SK-N-SH (cell line): ENCODE measurements at regions not wholly inside any gene's neighbourhood (a gene's known extent, or its start where the extent isn't known, plus 50 kb on each side); places are given as distances from the start of the nearest gene placed in this dataset.

Experiments
- CTCF ChIA-PET: fragments of 300-600, 350-600 bp; formaldehyde crosslinking; extraction: SDS; loops from one replicate; lab custom pipeline; 2021; lab: Yijun Ruan, JAX
- POLR2A ChIA-PET: fragments of 350-600 bp; sonication (Branson Sonifier 250); formaldehyde crosslinking; extraction: SDS; loops from one replicate; lab custom pipeline; 2020; ENCODE audit warnings: antibody characterized with exemption, inconsistent platforms; lab: Yijun Ruan, JAX
- DNase-seq: peaks from one replicate; pipeline ENCODE4 v3.0.0; 2012
- H2AFZ ChIP-seq: fragments of 200-600 bp; sonication (generic); 2 replicates; pipeline ENCODE4 v1.8.1; 2016; ENCODE audit warnings: antibody characterized with exemption, mild to moderate bottlenecking, low read depth
- H3F3A ChIP-seq: fragments of 200-600 bp; sonication (generic); replicated peaks from 2 replicates; pipeline ENCODE3; 2016; ENCODE audit warnings: antibody characterized with exemption, mild to moderate bottlenecking; ENCODE audit not compliant: insufficient read depth
- H3K27ac ChIP-seq, 2 experiments: fragments of 200-500 bp in 1 of 2; fragments of 200-600 bp in 1 of 2; sonication (Bioruptor generic) in 1 of 2; sonication (generic), shearing (Covaris generic) in 1 of 2; 2 replicates each; pipeline versions ENCODE4 v1.5.1 to v1.6.1; 2014 to 2016; ENCODE audit warnings: low read depth in 2 of 2, inconsistent platforms in 1 of 2, low read length in 1 of 2, mild to moderate bottlenecking in 1 of 2, mixed read lengths in 1 of 2
- H3K27me3 ChIP-seq: fragments of 200-600 bp; sonication (generic), shearing (Covaris generic); 2 replicates; pipeline ENCODE4 v1.6.1; 2016; ENCODE audit warnings: mixed run types; ENCODE audit not compliant: insufficient read depth
- H3K36me3 ChIP-seq, 2 experiments: fragments of 200-500 bp in 1 of 2; fragments of 200-600 bp in 1 of 2; sonication (Bioruptor generic) in 1 of 2; sonication (generic) in 1 of 2; replicated peaks in 1 of 2; 2 replicates each; pipeline versions ENCODE3 to v1.5.1; 2014 to 2016; ENCODE audit warnings: low read length in 1 of 2, mild to moderate bottlenecking in 1 of 2; ENCODE audit not compliant: insufficient read depth in 2 of 2, control insufficient read depth in 1 of 2
- H3K4me1 ChIP-seq, 2 experiments: fragments of 200-500 bp in 1 of 2; fragments of 200-600 bp in 1 of 2; sonication (Bioruptor generic) in 1 of 2; sonication (generic), shearing (Covaris generic) in 1 of 2; 2 replicates each; pipeline versions ENCODE4 v1.5.1 to v1.6.1; 2014 to 2016; ENCODE audit warnings: low read depth in 1 of 2, low read length in 1 of 2, mixed run types in 1 of 2; ENCODE audit not compliant: insufficient read depth in 2 of 2, control insufficient read depth in 1 of 2
- H3K4me2 ChIP-seq: fragments of 200-600 bp; sonication (generic), shearing (Covaris generic); 2 replicates; pipeline ENCODE4 v1.6.1; 2017; ENCODE audit warnings: mixed run types
- H3K4me3 ChIP-seq, 2 experiments: fragments of 200-500 bp in 1 of 2; fragments of 200-600 bp in 1 of 2; sonication (Bioruptor generic) in 1 of 2; sonication (generic), shearing (Covaris generic) in 1 of 2; 2 replicates each; pipeline versions ENCODE4 v1.5.1 to v1.8.1; 2014 to 2016; ENCODE audit warnings: low read depth in 2 of 2, inconsistent platforms in 1 of 2, low read length in 1 of 2, mild to moderate bottlenecking in 1 of 2, mixed read lengths in 1 of 2, moderate library complexity in 1 of 2
- H3K79me2 ChIP-seq: fragments of 200-600 bp; sonication (generic); 2 replicates; pipeline ENCODE4 v1.8.1; 2017; ENCODE audit warnings: mild to moderate bottlenecking; ENCODE audit not compliant: insufficient read depth
- H3K9ac ChIP-seq: fragments of 200-600 bp; sonication (generic); 2 replicates; pipeline ENCODE4 v1.6.1; 2017; ENCODE audit warnings: mixed run types
- H3K9me2 ChIP-seq: fragments of 200-600 bp; sonication (generic); 2 replicates; pipeline ENCODE4 v1.6.1; 2017; ENCODE audit warnings: mixed run types
- H3K9me3 ChIP-seq: fragments of 200-600 bp; sonication (generic); 2 replicates; pipeline ENCODE4 v1.6.1; 2017; ENCODE audit warnings: mixed run types, mild to moderate bottlenecking, moderate library complexity
- H4K20me1 ChIP-seq: fragments of 200-600 bp; sonication (generic); 2 replicates; pipeline ENCODE4 v1.6.1; 2017; ENCODE audit warnings: mild to moderate bottlenecking, mixed run types; ENCODE audit not compliant: insufficient read depth
- CHD2 ChIP-seq: fragments of 150-350 bp; IDR thresholded peaks from 2 replicates; pipeline ENCODE4 v1.6.1; 2018; ENCODE audit warnings: low read length; ENCODE audit not compliant: partially characterized antibody
- ELF1 ChIP-seq: IDR thresholded peaks from 2 replicates; pipeline ENCODE4 v1.4.0; 2012
- EZH2phosphoT487 ChIP-seq: fragments of 200-600 bp; sonication (generic); IDR thresholded peaks from 2 replicates; pipeline ENCODE4 v1.6.1; 2017; ENCODE audit warnings: low read depth, mixed run types, mild to moderate bottlenecking, antibody characterized with exemption, moderate library complexity, borderline replicate concordance
- FOXJ3 ChIP-seq: sonication (generic); formaldehyde crosslinking; IDR thresholded peaks from 2 replicates; pipeline ENCODE4 v1.5.1; 2020; ENCODE audit warnings: mild to moderate bottlenecking, missing genetic modification reagents
- GABPA ChIP-seq: IDR thresholded peaks from 2 replicates; pipeline ENCODE4 v1.4.0; 2012; ENCODE audit warnings: low read depth, mild to moderate bottlenecking
- JUND ChIP-seq: IDR thresholded peaks from 2 replicates; pipeline ENCODE4 v1.4.0; 2012
- NRF1 ChIP-seq: IDR thresholded peaks from 2 replicates; pipeline ENCODE4 v1.6.1; 2012; ENCODE audit warnings: low read depth, mild to moderate bottlenecking, low read length
- POLR2AphosphoS5 ChIP-seq: IDR thresholded peaks from 2 replicates; pipeline ENCODE4 v1.6.1; 2012; ENCODE audit warnings: low read depth, low read length
- RAD21 ChIP-seq: IDR thresholded peaks from 2 replicates; pipeline ENCODE4 v1.6.1; 2012; ENCODE audit warnings: mild to moderate bottlenecking, low read length
- RCOR1 ChIP-seq: fragments of 150-350 bp; IDR thresholded peaks from 2 replicates; pipeline ENCODE4 v1.6.1; 2017; ENCODE audit warnings: antibody characterized with exemption, low read length
- SIN3A ChIP-seq: IDR thresholded peaks from 2 replicates; pipeline ENCODE4 v1.6.1; 2012; ENCODE audit warnings: low read depth, mild to moderate bottlenecking, low read length, moderate library complexity, borderline replicate concordance
- TEAD4 ChIP-seq: IDR thresholded peaks from 2 replicates; pipeline ENCODE4 v1.4.0; 2012; ENCODE audit warnings: mild to moderate bottlenecking, borderline replicate concordance; ENCODE audit not compliant: insufficient read depth
- WGBS: methylation state at CpG from one replicate; pipeline ENCODE4 v1.1.6; 2017; ENCODE audit warnings: low lambda C conversion rate; 5-methylcytosine and 5-hydroxymethylcytosine counted together
- TF ChIP-seq, protein P1 (sequence below): IDR thresholded peaks from 2 replicates; pipeline ENCODE4 v1.4.0; 2012; ENCODE audit warnings: low read depth, borderline replicate concordance
- TF ChIP-seq, protein P2 (sequence below): IDR thresholded peaks from 2 replicates; pipeline ENCODE4 v1.6.1; 2012; ENCODE audit warnings: mild to moderate bottlenecking, low read depth, low read length, moderate library complexity

DNA sequence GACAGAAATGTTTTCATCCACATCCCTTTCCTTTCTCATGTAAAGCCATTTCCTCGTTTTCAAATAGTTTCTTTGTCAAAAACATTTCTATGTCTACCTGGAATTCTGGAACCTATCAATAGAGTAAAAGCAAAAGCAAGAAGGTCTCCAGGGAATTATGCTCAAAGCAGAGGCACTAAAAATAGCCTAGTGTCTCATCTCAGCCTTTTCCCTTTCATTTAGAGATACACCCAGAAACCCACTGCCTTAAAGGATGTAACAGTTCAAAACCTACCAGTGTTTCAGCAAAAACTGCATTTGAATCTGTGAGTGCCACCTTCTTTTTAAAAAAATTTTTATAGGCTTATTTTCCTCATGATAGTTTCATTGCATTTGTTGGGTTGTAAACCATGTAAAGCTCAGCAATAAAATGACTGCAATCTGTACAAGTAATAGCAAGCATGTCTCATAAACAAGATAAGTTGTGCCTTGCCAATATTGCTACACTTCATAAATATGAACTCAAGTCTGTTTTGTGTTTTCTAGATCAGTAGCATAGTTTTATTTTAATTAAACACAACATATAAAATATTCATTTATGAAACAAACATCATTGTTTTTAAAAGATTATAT is 927.3 kb upstream of the ACVR2A start:
- no peak for DNase-seq
- Histone ChIP-seq H3K27me3 (no peaks in the 10 kb centered on the region), H3K4me1 (no peaks in the 10 kb centered on the region), H3K4me2 (no peak overlapping the region), H3K9me2 (no peaks in the 10 kb centered on the region), H3K27ac (no peak overlapping the region), H4K20me1 (no peaks in the 10 kb centered on the region), H3F3A (no peaks in the 10 kb centered on the region), H3K36me3 (no peaks in the 10 kb centered on the region), H3K79me2 (no peaks in the 10 kb centered on the region), H3K4me3 (no peak overlapping the region), H3K9me3 (no peaks in the 10 kb centered on the region), H3K9ac (no peak overlapping the region), H2AFZ (peak overlapping the region; percentile 22; the same call in 1 of the 2 replicates)
- CTCF ChIA-PET, result no interaction called here
- 2% methylated on average over 1 of the region's 1 CpG for WGBS
- POLR2A ChIA-PET, result no interaction called here
- TF ChIP-seq RAD21 (no peak), RCOR1 (no peak), EZH2phosphoT487 (no peak), CHD2 (no peak), GABPA (no peak), POLR2AphosphoS5 (no peak), TEAD4 (no peak), FOXJ3 (no peak), ELF1 (no peak), NRF1 (no peak)
- TF ChIP-seq, protein P1, sequence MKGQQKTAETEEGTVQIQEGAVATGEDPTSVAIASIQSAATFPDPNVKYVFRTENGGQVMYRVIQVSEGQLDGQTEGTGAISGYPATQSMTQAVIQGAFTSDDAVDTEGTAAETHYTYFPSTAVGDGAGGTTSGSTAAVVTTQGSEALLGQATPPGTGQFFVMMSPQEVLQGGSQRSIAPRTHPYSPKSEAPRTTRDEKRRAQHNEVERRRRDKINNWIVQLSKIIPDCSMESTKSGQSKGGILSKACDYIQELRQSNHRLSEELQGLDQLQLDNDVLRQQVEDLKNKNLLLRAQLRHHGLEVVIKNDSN, result no peak

DNA sequence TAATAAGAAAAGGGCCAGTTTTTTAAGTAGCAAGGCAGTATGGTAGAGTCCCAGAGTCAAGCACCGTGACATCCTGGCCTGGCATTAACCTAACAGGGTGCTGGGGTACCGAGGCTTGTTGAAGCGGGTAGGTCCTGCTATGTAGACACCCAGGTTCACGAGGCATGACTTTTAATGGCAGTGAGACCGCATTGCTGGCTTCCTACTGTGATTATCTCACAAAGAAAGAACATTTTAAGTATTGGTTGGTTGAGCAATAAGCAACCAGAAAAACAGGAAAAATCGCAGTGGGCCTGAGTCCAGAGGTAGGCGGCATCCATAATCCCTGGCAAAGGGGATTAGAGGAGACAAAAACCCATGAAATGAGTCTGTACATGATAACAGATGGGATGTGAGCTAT is 927.9 kb upstream of the ACVR2A start:
- Histone ChIP-seq H3K79me2 (no peaks in the 10 kb centered on the region), H3K27me3 (no peaks in the 10 kb centered on the region), H4K20me1 (no peaks in the 10 kb centered on the region), H3K4me3 (no peak overlapping the region), H3K36me3 (no peaks in the 10 kb centered on the region), H2AFZ (peak overlapping the region; percentile 22; the same call in 1 of the 2 replicates), H3K27ac (no peak overlapping the region), H3K9me2 (no peaks in the 10 kb centered on the region), H3K9me3 (no peaks in the 10 kb centered on the region), H3K9ac (no peak overlapping the region), H3F3A (no peaks in the 10 kb centered on the region), H3K4me1 (no peaks in the 10 kb centered on the region), H3K4me2 (no peak overlapping the region)
- CTCF ChIA-PET, result no interaction called here
- POLR2A ChIA-PET, result no interaction called here
- no peak for DNase-seq
- 23% methylated on average over 7 of the region's 7 CpGs for WGBS
- no peak for TF ChIP-seq NRF1
- no peak for TF ChIP-seq SIN3A
- TF ChIP-seq, protein P2, sequence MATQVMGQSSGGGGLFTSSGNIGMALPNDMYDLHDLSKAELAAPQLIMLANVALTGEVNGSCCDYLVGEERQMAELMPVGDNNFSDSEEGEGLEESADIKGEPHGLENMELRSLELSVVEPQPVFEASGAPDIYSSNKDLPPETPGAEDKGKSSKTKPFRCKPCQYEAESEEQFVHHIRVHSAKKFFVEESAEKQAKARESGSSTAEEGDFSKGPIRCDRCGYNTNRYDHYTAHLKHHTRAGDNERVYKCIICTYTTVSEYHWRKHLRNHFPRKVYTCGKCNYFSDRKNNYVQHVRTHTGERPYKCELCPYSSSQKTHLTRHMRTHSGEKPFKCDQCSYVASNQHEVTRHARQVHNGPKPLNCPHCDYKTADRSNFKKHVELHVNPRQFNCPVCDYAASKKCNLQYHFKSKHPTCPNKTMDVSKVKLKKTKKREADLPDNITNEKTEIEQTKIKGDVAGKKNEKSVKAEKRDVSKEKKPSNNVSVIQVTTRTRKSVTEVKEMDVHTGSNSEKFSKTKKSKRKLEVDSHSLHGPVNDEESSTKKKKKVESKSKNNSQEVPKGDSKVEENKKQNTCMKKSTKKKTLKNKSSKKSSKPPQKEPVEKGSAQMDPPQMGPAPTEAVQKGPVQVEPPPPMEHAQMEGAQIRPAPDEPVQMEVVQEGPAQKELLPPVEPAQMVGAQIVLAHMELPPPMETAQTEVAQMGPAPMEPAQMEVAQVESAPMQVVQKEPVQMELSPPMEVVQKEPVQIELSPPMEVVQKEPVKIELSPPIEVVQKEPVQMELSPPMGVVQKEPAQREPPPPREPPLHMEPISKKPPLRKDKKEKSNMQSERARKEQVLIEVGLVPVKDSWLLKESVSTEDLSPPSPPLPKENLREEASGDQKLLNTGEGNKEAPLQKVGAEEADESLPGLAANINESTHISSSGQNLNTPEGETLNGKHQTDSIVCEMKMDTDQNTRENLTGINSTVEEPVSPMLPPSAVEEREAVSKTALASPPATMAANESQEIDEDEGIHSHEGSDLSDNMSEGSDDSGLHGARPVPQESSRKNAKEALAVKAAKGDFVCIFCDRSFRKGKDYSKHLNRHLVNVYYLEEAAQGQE, result no peak
- TF ChIP-seq JUND, result no peak
